T-cell (primary cell): ENCODE measurements at regions not wholly inside any gene's neighbourhood (a gene's known extent, or its start where the extent isn't known, plus 50 kb on each side); places are given as distances from the start of the nearest gene placed in this dataset.
"Not testable (repeated sequence)": the region's sequence is repeated elsewhere in the genome, so short reads cannot be mapped to it uniquely, and the experiment has no call there.

Source experiments
- ATAC-seq, 4 experiments: fragments of 200-7000 bp in 3 of 4; fragments of 150-1000 bp in 1 of 4; cut with Tn5 transposase; replicated peaks in 1 of 4; 1 replicate in 3 of 4; 2 replicates in 1 of 4; pipeline ENCODE4 v1.10.0; 2021; ENCODE audit warnings: moderate library complexity in 3 of 4, mild to moderate bottlenecking in 2 of 4, moderate number of reproducible peaks in 1 of 4
- CTCF ChIA-PET, 2 donors: fragments of 300-600 bp; sonication (Branson Sonifier 250); formaldehyde crosslinking; loops; one replicate each; lab custom pipeline; 2022; ENCODE audit warnings: antibody characterized with exemption in 2 of 2; lab: Charles Lee
- POLR2A ChIA-PET, 2 donors: fragments of 300-600 bp; sonication (Branson Sonifier 250); formaldehyde crosslinking; loops; one replicate each; lab custom pipeline; 2022; ENCODE audit warnings: antibody characterized with exemption in 2 of 2; lab: Charles Lee
- DNase-seq, 35 experiments: peaks; one replicate each; pipeline versions ENCODE4 v3.0.0 to v3.0.0-alpha.2; 2013 to 2023
- H3K27ac ChIP-seq: one replicate; pipeline ENCODE4 v1.5.1; 2013; ENCODE audit warnings: low read length
- H3K27me3 ChIP-seq, 2 experiments: replicated peaks in 1 of 2; 1 replicate in 1 of 2; 2 replicates in 1 of 2; pipeline versions ENCODE4 v1.6.1 to v1.7.0; 2013; ENCODE audit warnings: low read length in 1 of 2, mixed read lengths in 1 of 2; ENCODE audit not compliant: control insufficient read depth in 2 of 2, insufficient read depth in 2 of 2; ENCODE audit errors: extremely low read depth in 1 of 2
- H3K36me3 ChIP-seq, 2 donors: 1 replicate in 1 of 2; 2 replicates in 1 of 2; pipeline versions ENCODE4 v1.6.1 to v1.7.0; 2013; ENCODE audit warnings: low read length in 1 of 2; ENCODE audit not compliant: control insufficient read depth in 2 of 2, insufficient read depth in 1 of 2; ENCODE audit errors: extremely low read depth in 1 of 2
- H3K4me1 ChIP-seq, 2 experiments: 1 replicate in 1 of 2; 2 replicates in 1 of 2; pipeline versions ENCODE4 v1.6.1 to v1.7.0; 2013; ENCODE audit warnings: low read length in 2 of 2, mixed read lengths in 1 of 2; ENCODE audit not compliant: insufficient read depth in 2 of 2, control insufficient read depth in 1 of 2; ENCODE audit errors: extremely low read depth in 1 of 2
- H3K4me3 ChIP-seq, 2 donors: 1 replicate in 1 of 2; 2 replicates in 1 of 2; pipeline versions ENCODE4 v1.5.1 to v1.7.0; 2013; ENCODE audit warnings: mild to moderate bottlenecking in 2 of 2, low read length in 1 of 2, moderate library complexity in 1 of 2; ENCODE audit not compliant: control insufficient read depth in 1 of 2; ENCODE audit errors: extremely low read depth in 1 of 2
- H3K9me3 ChIP-seq: 2 replicates; pipeline ENCODE4 v1.7.0; 2013
- H3K27ac Mint-ChIP-seq, 2 donors: one replicate each; pipeline ENCODE4 v1.8.0; 2020 to 2021; ENCODE audit warnings: mild to moderate bottlenecking in 2 of 2, mixed read lengths in 2 of 2
- H3K27me3 Mint-ChIP-seq, 2 donors: one replicate each; pipeline ENCODE4 v1.8.0; 2021 to 2022; ENCODE audit warnings: mixed read lengths in 2 of 2
- H3K36me3 Mint-ChIP-seq: one replicate; pipeline ENCODE4 v1.8.0; 2021; ENCODE audit warnings: mixed read lengths
- H3K4me1 Mint-ChIP-seq, 3 donors: one replicate each; pipeline ENCODE4 v1.8.0; 2020 to 2022; ENCODE audit warnings: mixed read lengths in 3 of 3, mild to moderate bottlenecking in 1 of 3
- H3K4me3 Mint-ChIP-seq, 3 donors: one replicate each; pipeline ENCODE4 v1.8.0; 2020 to 2022; ENCODE audit warnings: mild to moderate bottlenecking in 3 of 3, mixed read lengths in 3 of 3, moderate library complexity in 3 of 3
- H3K9me3 Mint-ChIP-seq, 3 donors: one replicate each; pipeline ENCODE4 v1.8.0; 2020 to 2022; ENCODE audit warnings: mixed read lengths in 3 of 3
- WGBS: methylation state at CpG from one replicate; pipeline ENCODE4 v1.1.5; 2013; ENCODE audit warnings: missing lambda C conversion rate; ENCODE audit not compliant: insufficient coverage; 5-methylcytosine and 5-hydroxymethylcytosine counted together

GRCh38 chr20:30499716-30500446 lies 757.6 kb upstream of the DEFB115 start:
- H3K4me1 ChIP-seq, H3K27me3 ChIP-seq, H3K4me3 ChIP-seq, H3K36me3 ChIP-seq, DNase-seq, H3K27ac Mint-ChIP-seq, H3K9me3 ChIP-seq, H3K27me3 Mint-ChIP-seq, H3K4me3 Mint-ChIP-seq, CTCF ChIA-PET, H3K36me3 Mint-ChIP-seq, POLR2A ChIA-PET, ATAC-seq, H3K9me3 Mint-ChIP-seq, H3K27ac ChIP-seq, H3K4me1 Mint-ChIP-seq: not testable (repeated sequence)
- 18% methylated on average over 2 of the region's 26 CpGs for WGBS

- POLR2A ChIA-PET, H3K27me3 Mint-ChIP-seq, H3K27ac Mint-ChIP-seq, H3K4me1 Mint-ChIP-seq, H3K27me3 ChIP-seq, H3K9me3 Mint-ChIP-seq, H3K4me3 ChIP-seq, H3K4me1 ChIP-seq, H3K27ac ChIP-seq, H3K36me3 Mint-ChIP-seq, DNase-seq, H3K4me3 Mint-ChIP-seq, ATAC-seq, H3K36me3 ChIP-seq, CTCF ChIA-PET, H3K9me3 ChIP-seq: not testable (repeated sequence)
- 57% methylated on average over 3 of the region's 11 CpGs for WGBS
These were observed 757.0 kb upstream of the DEFB115 start for GRCh38 chr20:30500447-30500820.

- H3K27ac Mint-ChIP-seq, result no peak overlapping the region
- ATAC-seq, result no peak
These were observed 756.5 kb upstream of the DEFB115 start for GRCh38 chr20:30500829-30501440.

GRCh38 chr20:30502670-30503069 lies 754.8 kb upstream of the DEFB115 start:
- Histone ChIP-seq H3K9me3 (no peaks in the 10 kb centered on the region), H3K4me3 (no peak overlapping the region), H3K27ac (no peak overlapping the region), H3K4me1 (no peaks in the 10 kb centered on the region), H3K27me3 (no peaks in the 10 kb centered on the region), H3K36me3 (no peaks in the 10 kb centered on the region)
- no peak for DNase-seq
- POLR2A ChIA-PET, result no interaction called here
- no peaks in the 10 kb centered on the region for H3K27me3 Mint-ChIP-seq
- no peak overlapping the region for H3K27ac Mint-ChIP-seq
- ATAC-seq, result no peak
- CTCF ChIA-PET, result no interaction called here
- no peak overlapping the region for H3K4me3 Mint-ChIP-seq
- H3K9me3 Mint-ChIP-seq, result peaks cover 2 to 5% (median 4%) of the 10 kb centered on the region in 3 donors
- H3K36me3 Mint-ChIP-seq, result no peaks in the 10 kb centered on the region
- no peaks in the 10 kb centered on the region for H3K4me1 Mint-ChIP-seq

More at GRCh38 chr20:30500829-30501440, 756.5 kb upstream of the DEFB115 start:
- H3K4me1 ChIP-seq, result no peaks in the 10 kb centered on the region
- Mint-ChIP-seq H3K36me3 (no peaks in the 10 kb centered on the region), H3K4me3 (no peak overlapping the region), H3K9me3 (peaks cover 0 to 2% (median 0%) of the 10 kb centered on the region in 3 donors), H3K4me1 (no peaks in the 10 kb centered on the region), H3K27me3 (no peaks in the 10 kb centered on the region)
- no peak overlapping the region for H3K4me3 ChIP-seq
- 85% methylated on average over 21 of the region's 23 CpGs for WGBS
- POLR2A ChIA-PET, result no interaction called here
- DNase-seq, result no peak
- no peaks in the 10 kb centered on the region for H3K27me3 ChIP-seq
- H3K9me3 ChIP-seq, result no peaks in the 10 kb centered on the region
- no peak overlapping the region for H3K27ac ChIP-seq
- CTCF ChIA-PET, result no interaction called here
- no peaks in the 10 kb centered on the region for H3K36me3 ChIP-seq

- H3K27me3 ChIP-seq, H3K36me3 Mint-ChIP-seq, H3K9me3 Mint-ChIP-seq, H3K27ac Mint-ChIP-seq, DNase-seq, H3K36me3 ChIP-seq, H3K27me3 Mint-ChIP-seq, H3K4me3 ChIP-seq, H3K9me3 ChIP-seq, H3K4me3 Mint-ChIP-seq, H3K27ac ChIP-seq, H3K4me1 ChIP-seq, POLR2A ChIA-PET, H3K4me1 Mint-ChIP-seq, CTCF ChIA-PET, ATAC-seq: not testable (repeated sequence)
- WGBS, result 50% methylated on average over 1 of the region's 1 CpG
These were observed 754.3 kb upstream of the DEFB115 start for GRCh38 chr20:30503204-30503603.

GRCh38 chr20:30503992-30504570 lies 753.4 kb upstream of the DEFB115 start:
- Histone ChIP-seq H3K4me1 (no peaks in the 10 kb centered on the region), H3K27me3 (no peaks in the 10 kb centered on the region), H3K27ac (no peak overlapping the region), H3K4me3 (no peak overlapping the region), H3K9me3 (no peaks in the 10 kb centered on the region), H3K36me3 (no peaks in the 10 kb centered on the region)
- no peak for DNase-seq
- H3K9me3 Mint-ChIP-seq, result peaks cover 5 to 11% (median 10%) of the 10 kb centered on the region in 3 donors
- H3K36me3 Mint-ChIP-seq, result no peaks in the 10 kb centered on the region
- WGBS, result 77% methylated on average over 3 of the region's 3 CpGs
- ChIA-PET POLR2A (no interaction called here), CTCF (no interaction called here)
- H3K4me1 Mint-ChIP-seq, result no peaks in the 10 kb centered on the region
- H3K27ac Mint-ChIP-seq, result no peak overlapping the region
- H3K4me3 Mint-ChIP-seq, result no peak overlapping the region
- no peak for ATAC-seq
- H3K27me3 Mint-ChIP-seq, result no peaks in the 10 kb centered on the region
